Stimulated activated CD8-positive, alpha-beta memory T cell treated with anti-CD3 and anti-CD28 coated beads, Interleukin-7, amount 100 ng/mL, for 1 hour (primary cell): ENCODE measurements at regions not wholly inside any gene's neighbourhood (a gene's known extent, or its start where the extent isn't known, plus 50 kb on each side); places are given as distances from the start of the nearest gene placed in this dataset.
"Not testable (repeated sequence)": the region's sequence is repeated elsewhere in the genome, so short reads cannot be mapped to it uniquely, and the experiment has no call there.

Source experiments
- DNase-seq, 2 donors: peaks; one replicate each; pipeline ENCODE4 v3.0.0-alpha.2; 2020; ENCODE audit warnings: low read depth in 2 of 2

DNA sequence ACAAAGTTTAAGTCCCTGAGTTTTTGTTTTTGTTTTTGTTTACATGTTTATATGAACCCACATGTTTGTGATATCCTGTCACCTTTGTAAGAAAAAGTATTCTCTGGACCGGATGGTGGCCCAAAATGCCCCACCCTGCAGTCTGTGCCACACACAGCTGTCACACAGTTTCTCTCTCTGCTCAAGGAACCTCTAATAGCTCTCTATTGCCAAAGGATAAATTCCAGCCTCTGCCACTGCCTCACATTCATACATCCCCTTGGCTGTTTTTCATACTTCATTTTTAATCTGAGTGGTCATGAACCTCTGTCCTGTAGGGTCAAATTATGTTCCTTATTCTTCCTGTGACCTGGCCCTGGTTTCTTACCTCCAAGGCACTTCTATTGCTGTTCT lies 520.3 kb upstream of the CDH5 start:
- DNase-seq = no peak

DNA sequence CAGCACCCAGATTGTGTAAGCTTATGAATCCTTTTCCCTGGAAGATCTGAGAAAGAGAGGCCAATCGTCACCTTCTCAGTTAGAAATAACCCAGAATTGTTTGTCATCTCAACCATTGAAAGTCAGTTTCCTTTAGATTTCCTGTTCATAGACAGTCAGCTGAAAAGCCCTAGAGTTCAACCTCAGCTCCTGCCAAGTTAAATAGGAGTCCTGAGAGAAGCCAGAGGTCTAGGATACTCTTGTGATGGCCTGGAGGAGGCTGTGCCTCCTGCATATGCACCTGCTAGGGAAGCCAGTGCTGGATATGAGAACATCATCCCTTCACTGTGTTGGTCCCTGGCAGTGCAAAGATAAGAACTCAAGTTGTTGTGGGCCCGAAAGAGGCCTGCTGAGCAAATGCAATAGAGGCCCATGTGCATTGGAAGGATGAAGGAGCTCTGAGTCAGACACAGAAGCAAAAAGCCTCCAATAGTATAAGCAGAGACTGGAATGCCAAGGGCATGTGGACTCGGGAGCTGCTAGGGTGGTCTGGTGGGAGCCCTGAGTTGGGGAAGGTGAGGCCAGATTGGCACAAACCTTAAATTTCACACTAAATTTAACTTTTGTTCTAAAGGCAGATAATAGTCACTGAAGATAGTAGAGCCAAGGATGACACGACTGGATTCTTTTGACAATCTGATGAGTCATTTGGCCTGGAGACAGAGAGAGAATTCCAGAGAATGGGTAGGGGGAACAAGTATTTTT lies 520.9 kb upstream of the CDH5 start:
- no peak for DNase-seq

DNA sequence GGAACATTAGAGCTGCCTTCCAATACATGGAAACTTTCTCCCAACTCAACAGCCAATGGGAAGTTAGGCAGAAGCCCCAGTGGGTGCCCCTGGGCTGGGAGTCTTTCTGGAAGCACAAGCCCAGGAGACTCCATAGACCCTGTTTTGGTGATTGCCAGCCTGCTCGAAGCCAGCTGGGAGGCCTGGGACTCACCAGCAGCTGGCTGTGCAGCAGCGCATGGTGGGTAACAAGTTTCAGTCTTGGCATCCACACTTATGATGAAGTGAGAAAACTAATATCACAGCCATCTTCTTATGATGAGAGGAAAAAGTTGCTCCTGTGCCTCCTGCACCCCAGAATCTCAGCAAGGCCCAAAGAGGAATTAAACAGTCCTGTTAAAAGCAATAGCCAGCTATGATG lies 522.5 kb upstream of the CDH5 start:
- DNase-seq = no peak

DNA sequence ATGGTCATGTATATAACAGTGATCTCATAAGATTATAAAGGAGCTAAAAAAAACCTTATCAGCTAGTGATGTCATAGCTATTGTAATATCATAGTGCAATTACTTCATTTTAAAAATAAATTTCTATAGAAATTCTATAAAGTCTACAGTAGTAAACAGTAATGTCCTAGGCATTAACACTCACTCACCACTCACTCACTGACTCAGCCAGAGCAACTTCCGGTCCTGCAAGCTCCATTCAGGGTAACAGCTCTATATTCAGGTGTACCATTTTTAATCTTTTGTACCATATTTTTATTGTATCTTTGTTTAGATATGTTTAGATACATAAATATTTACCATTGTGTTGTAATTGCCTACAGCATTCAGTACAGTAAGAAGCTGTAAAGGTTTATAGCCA lies 524.4 kb upstream of the CDH5 start:
- no peak for DNase-seq

DNA sequence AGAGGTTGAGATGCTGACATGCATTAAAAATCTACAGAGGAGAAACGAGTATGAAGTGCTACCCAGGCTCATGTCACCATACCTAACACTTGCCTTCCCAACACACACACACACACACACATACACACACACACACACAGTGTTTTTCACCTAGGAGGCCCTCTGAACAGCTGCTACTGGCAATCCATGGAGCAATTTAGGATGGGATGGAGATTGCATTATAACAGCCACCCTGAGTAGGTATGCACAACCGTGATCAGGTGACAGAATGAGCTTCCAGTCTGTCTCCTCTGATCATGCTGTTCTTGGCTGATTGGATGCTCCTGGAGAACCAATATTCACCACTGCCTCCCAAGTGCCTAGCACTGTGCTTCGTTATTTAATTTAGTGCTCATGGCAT lies 528.5 kb upstream of the CDH5 start:
- DNase-seq = no peak

DNA sequence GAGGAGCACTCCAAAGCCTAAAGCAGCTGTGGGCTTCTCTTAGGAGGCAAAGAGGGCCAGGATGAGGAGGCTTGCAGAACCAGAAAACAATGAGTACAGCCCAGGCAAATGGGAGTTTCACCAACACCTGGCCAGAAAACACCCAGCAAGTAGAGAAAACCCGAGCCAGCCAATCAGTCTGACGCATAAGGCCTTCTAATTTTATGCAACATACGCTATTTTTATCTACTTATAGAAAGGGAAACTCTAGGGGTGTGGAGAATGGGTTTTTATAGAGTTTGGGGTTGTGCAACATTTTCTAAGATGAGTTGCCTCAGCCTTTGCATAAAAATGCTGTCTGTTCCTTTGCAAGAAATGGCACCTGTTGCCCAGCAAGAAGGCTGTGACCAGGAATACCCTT lies 529.0 kb upstream of the CDH5 start:
- no peak for DNase-seq

DNA sequence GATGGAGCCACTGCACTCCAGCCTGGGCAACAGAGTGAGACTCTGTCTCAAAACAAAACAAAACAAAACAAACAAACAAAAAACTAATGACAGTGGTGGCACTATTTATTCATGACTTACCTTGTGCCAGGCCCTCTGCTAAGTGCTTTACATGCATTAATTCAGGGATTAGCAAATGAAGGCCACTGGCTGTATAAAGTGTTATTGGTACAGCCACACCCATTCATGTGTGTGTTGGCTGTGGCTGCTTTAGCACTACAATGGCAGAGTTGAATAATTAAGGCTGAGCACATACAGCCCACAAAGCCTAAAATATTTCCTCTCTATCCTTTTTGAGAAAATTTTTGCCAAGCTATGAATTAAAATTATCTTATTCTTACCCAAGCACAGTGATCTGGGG lies 531.8 kb upstream of the CDH5 start:
- no peak for DNase-seq

DNA sequence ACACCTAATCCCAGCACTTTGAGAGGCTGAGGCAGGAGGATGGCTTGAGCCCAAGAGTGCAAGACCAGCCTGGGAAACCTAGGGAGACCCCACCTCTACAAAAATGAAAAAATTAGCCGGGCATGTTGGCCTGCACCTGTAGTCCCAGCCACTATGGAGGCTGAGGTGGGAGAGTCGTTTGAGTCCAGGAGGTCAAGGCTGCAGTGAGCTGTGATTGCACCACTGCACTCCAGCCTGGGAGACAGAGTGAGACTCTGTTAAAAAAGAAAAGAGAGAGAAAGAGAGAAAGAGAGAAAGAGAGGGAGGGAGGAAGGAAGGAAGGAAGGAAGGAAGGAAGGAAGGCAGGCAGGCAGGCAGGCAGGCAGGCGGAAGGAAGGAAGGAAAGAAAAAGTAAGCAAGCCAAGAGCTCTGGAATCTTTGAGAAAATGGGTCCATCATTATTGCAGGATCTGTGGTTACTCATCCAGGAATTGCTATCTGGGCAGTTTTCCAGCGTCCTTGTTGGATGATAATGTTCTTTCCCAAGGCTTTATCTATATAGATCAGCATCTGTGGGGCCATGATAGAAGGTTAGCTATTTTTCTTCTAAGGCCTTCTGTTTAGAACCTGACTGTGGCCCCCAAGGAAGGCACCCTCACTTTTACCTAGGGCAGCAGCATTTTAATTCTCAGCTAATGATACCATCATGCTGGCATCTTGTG lies 533.2 kb upstream of the CDH5 start:
- DNase-seq = no peak

DNA sequence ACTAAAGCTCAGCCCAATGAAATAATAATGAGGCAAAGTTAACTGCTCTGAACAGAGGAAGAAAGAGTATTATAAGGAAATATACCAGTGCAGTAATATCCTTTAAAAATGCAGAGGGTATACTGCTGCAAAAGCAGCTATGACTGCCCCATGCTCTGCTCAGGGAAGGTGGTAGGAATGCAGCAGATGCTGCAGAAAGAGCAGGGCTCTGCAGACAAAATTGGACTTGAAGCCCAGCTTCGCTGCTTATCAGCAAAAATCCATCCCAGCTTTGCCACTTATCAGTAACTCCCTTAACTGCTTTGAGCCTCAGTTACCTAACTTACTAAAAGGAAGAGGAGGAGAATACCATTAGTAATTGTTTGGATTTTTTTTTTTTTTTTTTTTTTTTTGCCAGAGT lies 533.8 kb upstream of the CDH5 start:
- DNase-seq = no peak

DNA sequence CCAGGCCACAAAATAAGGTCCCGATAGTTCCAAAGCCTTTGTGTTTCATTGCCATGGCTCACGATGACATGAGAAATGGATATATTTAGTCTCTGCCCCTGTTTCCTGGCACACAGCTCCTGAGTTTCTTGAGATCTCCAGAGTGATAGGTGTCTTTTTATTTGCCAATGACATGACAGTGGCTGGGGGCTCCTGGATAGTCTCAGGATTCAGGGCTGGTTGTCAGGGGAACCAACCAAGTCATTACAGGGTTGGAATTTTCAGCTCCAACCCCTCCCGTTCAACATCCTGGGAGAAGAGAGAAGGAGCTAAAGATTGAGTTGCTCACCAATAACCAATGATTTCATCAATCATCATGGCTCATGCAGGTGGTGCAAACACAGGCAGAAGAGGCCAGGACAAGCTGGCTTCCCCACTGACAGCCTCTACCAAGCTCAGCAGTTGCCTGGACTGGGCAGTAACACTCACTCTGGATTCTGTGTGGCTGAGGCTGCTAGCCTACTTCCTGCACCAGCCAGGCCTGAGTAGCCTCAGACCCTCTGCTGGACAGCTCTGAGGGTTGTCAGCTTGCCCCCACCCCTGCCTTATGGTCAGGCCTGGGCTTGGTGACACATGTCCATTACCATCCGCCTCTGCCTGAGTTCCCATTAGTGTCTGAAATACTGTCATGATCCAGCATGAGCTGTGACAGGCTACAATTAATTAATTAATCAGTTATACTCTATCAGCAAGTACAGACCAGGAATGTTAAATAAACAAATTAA lies 534.4 kb upstream of the CDH5 start:
- no peak for DNase-seq

DNA sequence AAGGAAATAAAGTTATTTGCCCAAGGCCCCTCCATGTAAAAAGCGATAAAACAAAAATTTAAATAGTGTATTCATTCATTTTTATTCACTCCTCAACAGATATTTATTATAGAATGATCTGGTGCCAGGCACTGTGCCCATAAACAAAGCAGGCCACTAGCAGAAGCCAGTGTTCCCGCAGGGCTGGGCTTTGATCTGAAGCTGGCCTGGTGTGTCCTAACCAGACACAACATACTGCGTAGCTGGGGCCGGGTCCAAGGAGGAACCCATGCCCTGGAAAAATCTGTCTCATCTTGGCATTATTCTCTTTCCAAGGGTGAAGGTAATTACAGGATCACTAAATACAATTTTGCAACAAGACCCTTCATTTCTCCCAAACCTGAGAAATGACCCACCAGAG lies 537.4 kb upstream of the CDH5 start:
- DNase-seq = no peak

DNA sequence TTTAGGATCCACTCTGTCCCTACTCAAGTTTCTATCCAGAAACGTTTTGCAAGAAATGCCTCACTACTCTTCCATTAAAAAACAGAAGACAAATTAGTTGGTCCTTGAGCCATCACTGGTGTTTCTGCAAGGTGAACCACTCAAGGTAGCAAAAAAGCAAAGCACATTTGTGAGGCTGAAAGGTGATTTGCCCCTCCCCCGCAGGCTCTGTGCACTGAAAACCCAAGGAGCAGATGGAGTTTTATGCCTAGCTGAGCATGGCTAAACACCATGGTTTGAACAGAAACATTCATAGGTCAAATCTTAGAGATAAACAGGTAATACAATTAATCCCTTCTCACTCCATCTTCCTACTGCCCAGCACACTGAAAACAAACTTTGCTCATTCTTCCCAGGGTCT lies 538.2 kb upstream of the CDH5 start:
- DNase-seq = no peak

DNA sequence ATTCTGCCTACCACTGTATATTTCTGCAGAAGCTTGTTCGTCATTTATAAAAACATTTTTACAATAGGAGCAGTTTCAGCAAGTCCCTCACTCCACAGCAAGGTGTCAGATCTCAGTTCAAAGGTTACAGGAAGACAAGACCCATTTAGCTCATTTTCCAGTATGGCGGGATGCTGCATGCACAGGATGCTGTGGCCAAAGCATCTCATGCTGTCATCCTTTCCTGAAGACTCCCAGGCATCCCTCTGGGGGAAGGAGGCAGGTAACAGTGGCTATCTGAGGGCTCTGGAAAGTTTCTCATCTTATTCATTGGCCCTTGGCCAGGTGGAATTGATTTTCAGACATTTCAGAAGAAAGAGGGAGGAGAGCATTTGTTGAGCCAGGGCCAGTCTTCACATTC lies 539.3 kb upstream of the CDH5 start:
- no peak for DNase-seq

DNA sequence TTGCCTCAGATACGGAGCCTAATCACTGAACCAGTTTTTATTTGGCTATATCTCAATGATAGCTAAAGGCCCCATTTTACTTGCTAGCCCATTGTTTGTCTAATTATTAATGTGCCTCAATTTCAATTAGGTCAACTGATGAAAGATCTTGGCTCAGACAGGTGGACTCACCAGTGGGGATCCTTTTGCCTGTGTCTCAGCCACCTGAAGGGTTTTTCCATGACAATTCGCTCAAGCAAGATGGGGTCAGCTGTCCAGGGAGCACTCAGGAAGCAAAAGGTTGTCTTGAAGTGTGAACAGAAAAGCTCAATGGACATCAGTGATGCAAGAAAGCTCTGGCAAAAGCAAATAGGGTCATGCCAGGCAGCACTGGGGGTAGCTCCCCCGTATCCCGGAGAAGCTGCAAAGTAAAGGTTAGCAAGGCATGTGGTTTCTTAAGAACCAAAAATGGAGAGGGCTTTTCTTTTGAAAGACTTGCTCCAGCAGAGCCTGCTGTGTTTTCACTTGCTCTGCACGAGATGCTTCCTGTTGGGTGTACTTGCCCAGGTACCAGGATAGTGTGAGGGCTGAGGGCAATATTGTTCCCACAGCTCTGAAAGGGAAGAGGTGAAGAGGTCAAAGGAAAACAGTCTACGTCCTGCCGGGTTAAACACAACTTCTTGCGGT lies 541.2 kb upstream of the CDH5 start:
- no peak for DNase-seq

DNA sequence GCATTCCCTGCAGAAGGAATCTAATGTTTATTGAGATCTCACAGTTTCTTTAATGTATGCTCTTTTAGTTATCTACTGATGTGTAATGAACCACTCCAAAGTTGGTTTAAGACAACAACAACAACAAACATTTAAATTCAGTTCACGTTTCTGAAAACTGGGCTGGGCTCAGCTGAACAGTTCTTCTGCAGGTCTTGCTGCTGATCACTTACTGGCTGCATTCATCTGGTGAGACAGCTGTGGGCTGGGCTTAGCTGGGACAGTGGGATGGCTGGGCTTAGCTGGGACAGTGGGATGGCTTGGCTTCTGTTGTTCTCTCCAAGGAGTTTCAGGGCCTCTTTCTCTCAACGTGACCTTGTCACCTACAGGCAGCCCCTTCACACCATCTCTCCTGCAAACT lies 544.3 kb upstream of the CDH5 start:
- no peak for DNase-seq

DNA sequence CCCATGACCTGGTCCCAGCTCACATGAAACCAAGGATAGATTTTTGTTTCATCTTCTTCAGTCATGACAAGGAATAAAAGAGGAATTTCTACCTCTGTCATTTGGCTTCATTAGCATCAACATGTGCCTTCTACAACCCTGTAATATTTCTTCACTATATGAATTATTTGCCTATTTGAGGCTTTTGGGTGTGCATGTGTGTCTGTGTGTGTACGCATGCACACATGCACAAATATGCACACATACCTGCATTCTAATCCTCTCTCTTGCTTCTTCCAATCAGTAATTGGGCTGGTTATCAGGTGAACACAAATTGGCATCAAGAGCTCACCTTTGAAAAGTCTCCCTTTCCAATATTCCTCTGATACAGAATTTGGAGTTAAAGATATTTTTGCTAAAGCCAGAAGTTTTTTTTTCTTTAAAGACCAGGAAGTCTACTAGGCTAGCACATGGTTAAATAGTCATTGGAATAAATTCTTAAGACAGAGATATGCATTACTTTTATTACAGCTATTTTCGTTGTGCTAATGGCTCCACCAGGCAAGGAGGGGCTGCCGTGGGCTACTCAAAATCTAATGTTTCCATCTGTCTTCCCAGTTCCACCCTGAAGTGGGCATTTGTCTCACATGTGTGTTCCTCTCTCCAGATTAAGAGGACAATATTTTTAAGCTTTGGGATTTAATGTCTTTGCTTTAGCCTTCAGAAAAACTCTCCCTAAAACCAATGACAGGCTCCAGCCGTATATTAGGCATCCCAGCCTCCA lies 547.2 kb upstream of the CDH5 start:
- no peak for DNase-seq

DNA sequence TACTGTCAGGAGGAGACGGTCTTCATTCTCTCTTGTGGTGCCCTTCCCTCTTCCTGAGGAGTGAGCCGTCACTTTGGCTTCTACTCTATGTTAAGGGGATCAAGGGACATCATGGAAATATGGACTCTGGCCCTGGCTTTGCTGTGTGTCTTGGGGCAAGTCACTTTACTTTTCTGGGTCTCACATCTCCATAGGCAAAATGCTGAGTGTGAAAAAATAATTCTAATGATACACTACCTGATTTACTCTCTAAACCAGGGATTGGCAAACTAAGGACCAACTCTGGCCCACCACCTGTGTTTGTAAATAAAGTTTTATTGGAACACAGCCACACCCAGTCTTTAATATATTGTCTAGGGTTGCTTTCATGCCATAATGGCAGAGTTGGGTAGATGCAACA lies 548.7 kb upstream of the CDH5 start:
- no peak for DNase-seq

DNA sequence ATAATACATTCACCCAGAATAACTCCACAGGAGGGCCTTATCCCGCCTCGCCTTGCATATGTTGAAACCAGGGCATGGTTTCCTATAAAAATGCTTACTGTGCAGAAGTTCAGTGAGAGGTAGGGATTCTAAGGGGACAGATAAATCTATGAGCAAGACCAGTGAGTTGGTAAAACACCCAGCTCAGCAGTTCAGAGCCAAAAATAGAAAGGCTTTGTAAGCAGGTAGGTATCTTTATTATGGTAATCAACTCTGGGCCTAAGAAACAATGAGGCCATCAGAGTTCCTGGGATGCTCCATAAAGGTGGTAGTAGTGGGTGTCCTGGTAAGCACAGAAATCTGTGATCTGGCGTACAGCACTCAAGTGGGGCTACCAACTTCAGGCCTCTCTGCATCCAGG lies 549.4 kb upstream of the CDH5 start:
- no peak for DNase-seq

DNA sequence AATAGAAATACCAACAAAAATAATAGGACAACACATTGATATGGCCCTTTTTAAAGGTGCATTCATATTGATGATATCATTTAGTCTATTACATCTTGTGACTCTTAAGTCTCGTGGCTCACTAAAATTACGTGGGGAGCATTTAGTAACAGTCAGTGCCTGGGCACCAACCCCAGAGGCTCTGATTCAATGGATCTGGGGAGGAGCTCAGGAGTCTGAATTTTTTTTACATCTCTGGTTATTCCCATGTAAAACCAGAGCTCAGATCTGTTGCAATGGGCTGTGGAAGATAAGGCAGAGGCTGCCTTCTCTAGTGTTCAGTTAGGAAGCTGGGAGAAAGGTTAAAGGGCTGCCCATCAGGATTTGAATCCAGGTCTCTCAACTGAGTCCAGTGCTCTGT lies 549.9 kb upstream of the CDH5 start:
- no peak for DNase-seq

DNA sequence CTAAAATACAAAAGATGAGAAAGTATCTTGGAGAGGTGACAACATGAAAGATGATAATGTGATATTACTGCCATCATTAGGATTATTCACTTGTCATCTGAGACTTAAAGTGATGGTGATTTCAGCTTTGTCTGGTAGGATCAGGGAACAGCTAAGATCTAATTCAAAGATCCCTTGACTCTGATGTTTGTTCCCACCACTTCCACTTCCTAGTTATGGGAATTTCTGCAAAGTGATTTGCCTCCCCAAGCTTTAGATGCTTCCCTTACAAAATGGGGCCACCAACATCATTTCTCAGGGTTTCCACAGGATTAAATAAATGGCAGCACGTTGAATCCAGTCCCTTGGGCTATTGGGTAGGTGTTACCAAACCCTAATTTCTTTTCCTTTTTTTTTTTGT lies 550.8 kb upstream of the CDH5 start:
- no peak for DNase-seq

DNA sequence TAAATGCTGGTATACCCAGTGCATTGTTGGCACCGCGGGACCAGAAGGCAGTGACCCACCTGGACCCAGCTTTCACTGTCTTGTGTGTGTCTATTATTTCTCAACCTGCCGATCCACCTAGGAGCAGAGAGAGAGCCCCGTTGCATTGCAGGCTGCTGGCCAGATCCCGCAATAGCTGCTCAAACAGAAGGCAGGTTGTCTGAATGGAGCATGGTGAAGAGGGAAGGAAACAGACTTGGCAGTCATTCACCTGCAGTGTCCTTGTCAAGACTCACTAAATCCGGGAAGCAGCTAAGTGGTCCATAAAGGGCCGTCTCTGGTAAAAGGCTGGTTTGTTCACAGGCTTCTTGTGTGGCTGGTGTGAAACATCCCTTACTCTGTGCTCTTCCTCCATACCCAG lies 552.6 kb upstream of the CDH5 start:
- not testable (repeated sequence) for DNase-seq

DNA sequence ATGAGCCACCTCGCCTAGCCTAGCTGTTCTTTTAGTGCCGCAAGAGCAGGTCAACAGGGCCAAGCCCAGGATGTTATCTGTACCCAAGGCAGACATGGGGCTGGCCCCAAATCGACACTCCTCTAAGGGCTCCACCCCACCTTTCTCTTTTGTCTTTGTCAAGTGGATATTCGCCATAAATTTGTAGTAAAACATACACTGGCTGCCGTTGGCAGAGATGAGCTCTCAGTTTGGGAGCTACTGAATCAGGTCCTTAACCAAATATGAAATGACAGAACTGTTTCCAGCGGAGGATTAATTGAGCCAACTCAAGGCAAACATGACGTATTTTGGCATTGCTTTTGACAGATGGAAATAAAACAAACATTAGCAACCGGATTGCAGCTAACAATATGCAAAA lies 556.9 kb upstream of the CDH5 start:
- no peak for DNase-seq
